ENCODE measurements at regions not wholly inside any gene's neighbourhood (a gene's known extent, or its start where the extent isn't known, plus 50 kb on each side); places are given as distances from the start of the nearest gene placed in this dataset.
"Not testable (repeated sequence)": the region's sequence is repeated elsewhere in the genome, so short reads cannot be mapped to it uniquely, and the experiment has no call there.

GRCh38 chr2:131775903-131776506 lies 248.3 kb downstream of the CCDC74A start:
- H3K4me3 ChIP-seq (ENCODE audit: low read length); H3K4me1 ChIP-seq (ENCODE audit: control insufficient read depth, insufficient read depth, low read length); intact Hi-C loops (cut with micrococcal nuclease); H3K27me3 ChIP-seq (ENCODE audit: control insufficient read depth, insufficient read depth, low read length); H3K9me3 Mint-ChIP-seq; ATAC-seq; H3K36me3 ChIP-seq (ENCODE audit: control insufficient read depth, insufficient read depth, low read length); H3K27ac Mint-ChIP-seq; H3K27me3 Mint-ChIP-seq (ENCODE audit: low read depth in 2 of 2); H3K9me3 ChIP-seq (ENCODE audit: control insufficient read depth, insufficient read depth, low read length); H3K4me3 Mint-ChIP-seq; H3K4me1 Mint-ChIP-seq; H3K27ac ChIP-seq (ENCODE audit: low read length); DNase-seq; H3K36me3 Mint-ChIP-seq: not testable (repeated sequence)
- 88% methylated on average over 8 of the region's 12 CpGs for WGBS (ENCODE audit: insufficient coverage)

GRCh38 chr2:131780446-131780845 lies 252.8 kb downstream of the CCDC74A start:
- DNase-seq; ATAC-seq; H3K4me3 Mint-ChIP-seq; H3K36me3 Mint-ChIP-seq; H3K27ac ChIP-seq (ENCODE audit: low read length); H3K9me3 ChIP-seq (ENCODE audit: control insufficient read depth, insufficient read depth, low read length); H3K9me3 Mint-ChIP-seq; H3K27ac Mint-ChIP-seq; intact Hi-C loops (cut with micrococcal nuclease); H3K4me1 Mint-ChIP-seq; H3K4me3 ChIP-seq (ENCODE audit: low read length); H3K36me3 ChIP-seq (ENCODE audit: control insufficient read depth, insufficient read depth, low read length); H3K27me3 ChIP-seq (ENCODE audit: control insufficient read depth, insufficient read depth, low read length); H3K4me1 ChIP-seq (ENCODE audit: control insufficient read depth, insufficient read depth, low read length): not testable (repeated sequence)
- 100% methylated on average over 2 of the region's 5 CpGs for WGBS (ENCODE audit: insufficient coverage)
- H3K27me3 Mint-ChIP-seq (ENCODE audit: low read depth in 2 of 2): peaks cover 9 to 12% of the 10 kb centered on the region in 2 donors

- Mint-ChIP-seq H3K36me3 (no peaks in the 10 kb centered on the region), H3K9me3 (no peaks in the 10 kb centered on the region), H3K4me1 (no peaks in the 10 kb centered on the region), H3K27me3 (ENCODE audit: low read depth in 2 of 2) (peaks cover 7 to 8% of the 10 kb centered on the region in 2 donors), H3K27ac (no peak overlapping the region), H3K4me3 (no peak overlapping the region)
- Histone ChIP-seq H3K36me3 (ENCODE audit: control insufficient read depth, insufficient read depth, low read length) (no peaks in the 10 kb centered on the region), H3K4me1 (ENCODE audit: control insufficient read depth, insufficient read depth, low read length) (peaks cover 9% of the 10 kb centered on the region), H3K4me3 (ENCODE audit: low read length) (no peak overlapping the region), H3K27me3 (ENCODE audit: control insufficient read depth, insufficient read depth, low read length) (peaks cover 3% of the 10 kb centered on the region), H3K9me3 (ENCODE audit: control insufficient read depth, insufficient read depth, low read length) (no peaks in the 10 kb centered on the region), H3K27ac (ENCODE audit: low read length) (no peak overlapping the region)
- WGBS (ENCODE audit: insufficient coverage): 74% methylated on average over 42 of the region's 42 CpGs
- ATAC-seq (no peak), DNase-seq (peak in 1 of 2 donors; percentile 9)
- intact Hi-C loops (cut with micrococcal nuclease): no loop called here
- no peak for TF ChIP-seq CTCF (IDR thresholded peaks at IDR 0.05)
Measured at GRCh38 chr2:131801210-131801744, 273.6 kb downstream of the CCDC74A start.

GRCh38 chr2:131801745-131802350 lies 274.2 kb downstream of the CCDC74A start:
- H3K36me3 ChIP-seq (ENCODE audit: control insufficient read depth, insufficient read depth, low read length); H3K27ac ChIP-seq (ENCODE audit: low read length); H3K4me3 ChIP-seq (ENCODE audit: low read length); H3K4me1 Mint-ChIP-seq; H3K9me3 Mint-ChIP-seq; H3K27ac Mint-ChIP-seq; H3K9me3 ChIP-seq (ENCODE audit: control insufficient read depth, insufficient read depth, low read length); H3K27me3 Mint-ChIP-seq (ENCODE audit: low read depth in 2 of 2); H3K27me3 ChIP-seq (ENCODE audit: control insufficient read depth, insufficient read depth, low read length); H3K4me1 ChIP-seq (ENCODE audit: control insufficient read depth, insufficient read depth, low read length); H3K36me3 Mint-ChIP-seq; intact Hi-C loops (cut with micrococcal nuclease): not testable (repeated sequence)
- H3K4me3 Mint-ChIP-seq: peak overlapping the region; percentile 65
- ATAC-seq: peak; percentile 77 to 94 (median 79)
- peak; percentile 74 to 78 for DNase-seq
- WGBS (ENCODE audit: insufficient coverage): 5% methylated on average over 40 of the region's 41 CpGs
- TF ChIP-seq CTCF (IDR thresholded peaks at IDR 0.05): peak; percentile 77

GRCh38 chr2:131802351-131802836 lies 274.7 kb downstream of the CCDC74A start:
- intact Hi-C loops (cut with micrococcal nuclease); H3K27me3 ChIP-seq (ENCODE audit: control insufficient read depth, insufficient read depth, low read length); H3K9me3 ChIP-seq (ENCODE audit: control insufficient read depth, insufficient read depth, low read length); H3K36me3 ChIP-seq (ENCODE audit: control insufficient read depth, insufficient read depth, low read length); H3K4me1 ChIP-seq (ENCODE audit: control insufficient read depth, insufficient read depth, low read length); H3K36me3 Mint-ChIP-seq; H3K27me3 Mint-ChIP-seq (ENCODE audit: low read depth in 2 of 2); H3K4me1 Mint-ChIP-seq; H3K9me3 Mint-ChIP-seq; H3K27ac Mint-ChIP-seq; H3K27ac ChIP-seq (ENCODE audit: low read length); H3K4me3 ChIP-seq (ENCODE audit: low read length): not testable (repeated sequence)
- H3K4me3 Mint-ChIP-seq: peak overlapping the region; percentile 65
- DNase-seq: peak in 1 of 2 donors; percentile 54
- 32% methylated on average over 32 of the region's 34 CpGs for WGBS (ENCODE audit: insufficient coverage)
- ATAC-seq: peak in 1 of 3 donors; percentile 65

GRCh38 chr2:131803237-131803636 lies 275.5 kb downstream of the CCDC74A start:
- peaks cover 13% of the 10 kb centered on the region in 2 donors for H3K27me3 Mint-ChIP-seq (ENCODE audit: low read depth in 2 of 2)
- intact Hi-C loops (cut with micrococcal nuclease); H3K9me3 Mint-ChIP-seq; H3K4me3 Mint-ChIP-seq; H3K27ac ChIP-seq (ENCODE audit: low read length); H3K36me3 Mint-ChIP-seq; H3K4me1 ChIP-seq (ENCODE audit: control insufficient read depth, insufficient read depth, low read length); DNase-seq; H3K4me1 Mint-ChIP-seq; H3K9me3 ChIP-seq (ENCODE audit: control insufficient read depth, insufficient read depth, low read length); H3K4me3 ChIP-seq (ENCODE audit: low read length); H3K27ac Mint-ChIP-seq; ATAC-seq; H3K36me3 ChIP-seq (ENCODE audit: control insufficient read depth, insufficient read depth, low read length); H3K27me3 ChIP-seq (ENCODE audit: control insufficient read depth, insufficient read depth, low read length): not testable (repeated sequence)
- WGBS (ENCODE audit: insufficient coverage): 77% methylated on average over 4 of the region's 5 CpGs
